ENCODE measurements at regions not wholly inside any gene's neighbourhood (a gene's known extent, or its start where the extent isn't known, plus 50 kb on each side); places are given as distances from the start of the nearest gene placed in this dataset.

DNA sequence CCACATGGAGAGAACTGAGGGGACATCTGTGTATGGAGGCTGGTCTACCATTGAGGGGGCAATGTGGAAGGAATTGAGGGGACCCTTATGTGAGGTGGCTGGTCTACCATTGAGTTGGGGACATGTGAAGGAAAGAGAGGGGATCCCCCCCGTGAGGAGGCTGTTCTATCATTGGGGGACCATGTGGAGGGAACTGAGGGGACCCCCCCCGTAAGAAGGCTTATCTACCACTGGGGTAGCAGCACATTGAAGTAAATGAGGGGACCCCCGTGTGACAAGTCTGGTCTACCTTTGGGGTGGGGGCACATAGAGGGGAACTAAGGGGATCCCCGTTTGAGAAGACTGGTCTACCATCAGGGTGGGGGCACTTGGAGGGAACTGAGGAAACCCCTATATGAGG, 158.0 kb downstream of the FBLN2 start:
- no peak overlapping the region for H3K27ac ChIP-seq
- DNase-seq (ENCODE audit: low spot score) = no peak
- no peak for TF ChIP-seq CTCF (conservative IDR thresholded peaks at IDR 0.05; ENCODE audit: low read depth)
- ChIA-PET CTCF (no interaction called here), POLR2A (ENCODE audit: low non-redundant PET) (no interaction called here)

DNA sequence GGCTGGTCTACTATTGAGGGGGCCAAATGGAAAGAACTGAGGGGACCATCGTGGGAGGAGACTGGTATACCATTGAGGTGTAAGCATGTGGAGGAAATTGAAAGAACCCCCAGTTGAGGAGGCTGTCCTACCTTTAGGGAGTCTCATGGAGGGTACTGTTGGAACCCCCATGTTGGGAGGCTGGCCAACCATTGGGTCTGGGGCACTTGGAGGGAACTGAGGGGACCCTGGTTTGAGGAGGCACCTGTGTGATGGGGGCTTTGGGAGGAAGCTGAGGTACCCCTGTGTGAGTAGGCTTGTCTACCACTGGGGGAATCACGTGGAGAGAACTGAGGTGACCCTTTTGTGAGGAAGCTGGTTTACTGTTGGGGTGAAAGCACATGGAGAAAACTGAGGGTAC, 157.5 kb downstream of the FBLN2 start:
- ChIA-PET POLR2A (ENCODE audit: low non-redundant PET) (no interaction called here), CTCF (no interaction called here)
- no peak for TF ChIP-seq CTCF (conservative IDR thresholded peaks at IDR 0.05; ENCODE audit: low read depth)
- no peak for DNase-seq (ENCODE audit: low spot score)
- no peak overlapping the region for H3K27ac ChIP-seq

- no peak for TF ChIP-seq CTCF (conservative IDR thresholded peaks at IDR 0.05; ENCODE audit: low read depth)
- H3K27ac ChIP-seq = no peak overlapping the region
- ChIA-PET POLR2A (ENCODE audit: low non-redundant PET) (no interaction called here), CTCF (no interaction called here)
- no peak for DNase-seq (ENCODE audit: low spot score)
Measured at GRCh38 chr3:13705702-13706280, 156.9 kb downstream of the FBLN2 start.

GRCh38 chr3:13705051-13705450, 156.1 kb downstream of the FBLN2 start:
- TF ChIP-seq CTCF (conservative IDR thresholded peaks at IDR 0.05; ENCODE audit: low read depth) = no peak
- POLR2A ChIA-PET (ENCODE audit: low non-redundant PET) = no interaction called here
- no peak overlapping the region for H3K27ac ChIP-seq
- CTCF ChIA-PET = no interaction called here
- DNase-seq (ENCODE audit: low spot score) = no peak

DNA sequence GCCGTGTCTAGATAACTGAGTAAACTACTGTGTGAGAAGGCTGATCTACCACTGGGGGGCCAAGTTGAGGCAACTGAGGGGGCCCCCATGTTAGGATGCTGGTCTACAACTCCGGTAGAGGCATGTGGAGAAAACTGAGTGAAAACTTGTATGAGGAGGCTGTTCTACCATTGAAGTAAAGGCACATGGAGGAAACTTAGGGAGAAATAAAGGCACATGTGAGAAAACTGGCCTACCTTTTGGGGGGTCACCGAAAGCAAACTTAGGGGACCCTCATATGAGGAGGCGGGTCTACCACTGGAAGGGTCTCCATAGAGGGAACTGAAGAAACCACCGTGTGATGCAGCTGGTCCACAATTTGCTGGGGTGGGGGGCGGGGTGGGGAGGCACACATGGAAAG, 155.2 kb downstream of the FBLN2 start:
- H3K27ac ChIP-seq = no peak overlapping the region
- ChIA-PET POLR2A (ENCODE audit: low non-redundant PET) (no interaction called here), CTCF (no interaction called here)
- no peak for TF ChIP-seq CTCF (conservative IDR thresholded peaks at IDR 0.05; ENCODE audit: low read depth)
- no peak for DNase-seq (ENCODE audit: low spot score)

DNA sequence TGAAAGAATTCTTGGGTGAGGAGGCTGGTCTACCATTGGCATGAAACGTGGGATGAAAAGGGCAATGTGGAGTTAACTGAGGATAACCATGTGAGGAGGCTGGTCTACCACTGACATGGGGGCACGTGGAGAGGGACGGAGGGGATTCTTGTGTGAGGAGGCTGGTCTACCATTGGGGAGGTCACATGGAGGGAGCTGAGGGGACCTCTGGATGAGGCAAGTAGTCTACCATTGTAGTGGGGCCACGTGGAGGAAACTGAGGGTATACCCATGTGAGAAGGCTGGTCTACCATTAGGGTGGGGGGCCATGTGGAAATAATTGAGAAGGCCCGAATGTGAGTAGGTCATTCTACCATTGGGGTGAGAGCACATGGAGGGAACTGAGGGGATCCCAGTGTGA, 154.1 kb downstream of the FBLN2 start:
- ChIA-PET CTCF (no interaction called here), POLR2A (ENCODE audit: low non-redundant PET) (no interaction called here)
- no peak for TF ChIP-seq CTCF (conservative IDR thresholded peaks at IDR 0.05; ENCODE audit: low read depth)
- no peak overlapping the region for H3K27ac ChIP-seq
- DNase-seq (ENCODE audit: low spot score) = no peak

- H3K27ac ChIP-seq = no peak overlapping the region
- no peak for DNase-seq (ENCODE audit: low spot score)
- ChIA-PET POLR2A (ENCODE audit: low non-redundant PET) (no interaction called here), CTCF (no interaction called here)
- no peak for TF ChIP-seq CTCF (conservative IDR thresholded peaks at IDR 0.05; ENCODE audit: low read depth)
Measured at GRCh38 chr3:13702286-13702685, 153.4 kb downstream of the FBLN2 start.

Measured in RWPE1 (cell line).